HepG2 (cell line): ENCODE measurements at regions not wholly inside any gene's neighbourhood (a gene's known extent, or its start where the extent isn't known, plus 50 kb on each side); places are given as distances from the start of the nearest gene placed in this dataset.

Source experiments
- BHLHE40 ChIP-seq: IDR thresholded peaks from 2 replicates; pipeline ENCODE4 v1.6.1; 2011; ENCODE audit warnings: low read length, improper control_type of control experiment
- FOSL2 ChIP-seq: sonication (generic); formaldehyde crosslinking; IDR thresholded peaks from 2 replicates; pipeline ENCODE4 v1.4.0; 2020; ENCODE audit warnings: missing genetic modification reagents
- SOX13 ChIP-seq, 3 experiments: fragments of 450-650 bp in 1 of 3; sonication (generic) in 1 of 3; formaldehyde crosslinking in 1 of 3; IDR thresholded peaks in 2 of 3; conservative IDR thresholded peaks in 1 of 3; 2 replicates each; pipeline versions ENCODE4 v1.5.0 to v1.6.1; 2016 to 2020; ENCODE audit warnings: antibody characterized with exemption in 1 of 3, mild to moderate bottlenecking in 1 of 3, missing compliant biosample characterization in 1 of 3, missing genetic modification reagents in 1 of 3, moderate library complexity in 1 of 3
- ZNF18 ChIP-seq: sonication (generic); formaldehyde crosslinking; IDR thresholded peaks from 2 replicates; pipeline ENCODE4 v1.8.0; 2022; ENCODE audit warnings: mild to moderate bottlenecking, missing genetic modification reagents; ENCODE audit not compliant: insufficient replicate concordance
- ZNF512B ChIP-seq: sonication (generic); formaldehyde crosslinking; IDR thresholded peaks from 2 replicates; pipeline ENCODE4 v1.5.1; 2020; ENCODE audit warnings: missing genetic modification reagents, mild to moderate bottlenecking, borderline replicate concordance
- TF ChIP-seq, protein P1 (sequence below): sonication (generic); formaldehyde crosslinking; IDR thresholded peaks from 2 replicates; pipeline ENCODE4 v1.5.0; 2020; ENCODE audit warnings: mild to moderate bottlenecking, missing genetic modification reagents, moderate library complexity
- TF ChIP-seq, protein P2 (sequence below), 2 experiments: sonication (generic) in 1 of 2; formaldehyde crosslinking in 1 of 2; IDR thresholded peaks; 2 replicates each; pipeline versions ENCODE4 v1.4.0 to v1.6.1; 2018 to 2020; ENCODE audit warnings: missing genetic modification reagents in 2 of 2, borderline replicate concordance in 1 of 2, low read depth in 1 of 2, mild to moderate bottlenecking in 1 of 2, missing biosample characterization in 1 of 2

GRCh38 chr5:63155310-63155631, 576.7 kb downstream of the LRRC70 start (continued):
- TF ChIP-seq ZNF512B = no peak
- TF ChIP-seq ZNF18 (CRISPR knock-in tag) = no peak
- TF ChIP-seq, protein P1, sequence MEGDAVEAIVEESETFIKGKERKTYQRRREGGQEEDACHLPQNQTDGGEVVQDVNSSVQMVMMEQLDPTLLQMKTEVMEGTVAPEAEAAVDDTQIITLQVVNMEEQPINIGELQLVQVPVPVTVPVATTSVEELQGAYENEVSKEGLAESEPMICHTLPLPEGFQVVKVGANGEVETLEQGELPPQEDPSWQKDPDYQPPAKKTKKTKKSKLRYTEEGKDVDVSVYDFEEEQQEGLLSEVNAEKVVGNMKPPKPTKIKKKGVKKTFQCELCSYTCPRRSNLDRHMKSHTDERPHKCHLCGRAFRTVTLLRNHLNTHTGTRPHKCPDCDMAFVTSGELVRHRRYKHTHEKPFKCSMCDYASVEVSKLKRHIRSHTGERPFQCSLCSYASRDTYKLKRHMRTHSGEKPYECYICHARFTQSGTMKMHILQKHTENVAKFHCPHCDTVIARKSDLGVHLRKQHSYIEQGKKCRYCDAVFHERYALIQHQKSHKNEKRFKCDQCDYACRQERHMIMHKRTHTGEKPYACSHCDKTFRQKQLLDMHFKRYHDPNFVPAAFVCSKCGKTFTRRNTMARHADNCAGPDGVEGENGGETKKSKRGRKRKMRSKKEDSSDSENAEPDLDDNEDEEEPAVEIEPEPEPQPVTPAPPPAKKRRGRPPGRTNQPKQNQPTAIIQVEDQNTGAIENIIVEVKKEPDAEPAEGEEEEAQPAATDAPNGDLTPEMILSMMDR (CRISPR knock-in tag) = no peak
- TF ChIP-seq BHLHE40 = no peak
- no peak for TF ChIP-seq SOX13 (IDR thresholded peaks at IDR 0.05)
- no peak for TF ChIP-seq SOX13 (CRISPR knock-in tag; conservative IDR thresholded peaks at IDR 0.05 in 1 of 2, IDR thresholded peaks at IDR 0.05 in 1 of 2)
- no peak for TF ChIP-seq FOSL2
- TF ChIP-seq, protein P2, sequence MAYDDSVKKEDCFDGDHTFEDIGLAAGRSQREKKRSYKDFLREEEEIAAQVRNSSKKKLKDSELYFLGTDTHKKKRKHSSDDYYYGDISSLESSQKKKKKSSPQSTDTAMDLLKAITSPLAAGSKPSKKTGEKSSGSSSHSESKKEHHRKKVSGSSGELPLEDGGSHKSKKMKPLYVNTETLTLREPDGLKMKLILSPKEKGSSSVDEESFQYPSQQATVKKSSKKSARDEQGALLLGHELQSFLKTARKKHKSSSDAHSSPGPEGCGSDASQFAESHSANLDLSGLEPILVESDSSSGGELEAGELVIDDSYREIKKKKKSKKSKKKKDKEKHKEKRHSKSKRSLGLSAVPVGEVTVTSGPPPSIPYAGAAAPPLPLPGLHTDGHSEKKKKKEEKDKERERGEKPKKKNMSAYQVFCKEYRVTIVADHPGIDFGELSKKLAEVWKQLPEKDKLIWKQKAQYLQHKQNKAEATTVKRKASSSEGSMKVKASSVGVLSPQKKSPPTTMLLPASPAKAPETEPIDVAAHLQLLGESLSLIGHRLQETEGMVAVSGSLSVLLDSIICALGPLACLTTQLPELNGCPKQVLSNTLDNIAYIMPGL (CRISPR knock-in tag; IDR thresholded peaks at IDR 0.05; ENCODE audit: borderline replicate concordance in 1 of 2, low read depth in 1 of 2) = no peak
